ENCODE measurements at regions not wholly inside any gene's neighbourhood (a gene's known extent, or its start where the extent isn't known, plus 50 kb on each side); places are given as distances from the start of the nearest gene placed in this dataset.

- H3K27me3 Mint-ChIP-seq (ENCODE audit: unreplicated experiment) = no peaks in the 10 kb centered on the region
These were observed 475.4 kb downstream of the RMST start for GRCh38 chr12:97938031-97938430.

GRCh38 chr12:97939156-97939555 lies 476.6 kb downstream of the RMST start:
- DNase-seq = peak; percentile 28
- H3K27ac Mint-ChIP-seq (ENCODE audit: unreplicated experiment) = peak overlapping the region; percentile 46
- intact Hi-C loops (cut with micrococcal nuclease; ENCODE audit: unreplicated experiment) = loop anchor here (2.0 to 5.0 kb wide), 2 partner anchors 172 to 564 kb away; no protein-coding TSS in a partner anchor
- no peak overlapping the region for H3K4me3 Mint-ChIP-seq (ENCODE audit: low read depth, unreplicated experiment)
- TF ChIP-seq CTCF (IDR thresholded peaks at IDR 0.05; ENCODE audit: unreplicated experiment) = no peak
- peaks cover 8% of the 10 kb centered on the region for H3K9me3 Mint-ChIP-seq (ENCODE audit: low read depth, unreplicated experiment)
- H3K4me1 Mint-ChIP-seq (ENCODE audit: low read depth, unreplicated experiment) = peaks cover 84% of the 10 kb centered on the region
- H3K36me3 Mint-ChIP-seq (ENCODE audit: insufficient read depth, unreplicated experiment) = peaks cover 13% of the 10 kb centered on the region
- CTCF ChIA-PET = no interaction called here
- no peaks in the 10 kb centered on the region for H3K27me3 Mint-ChIP-seq (ENCODE audit: unreplicated experiment)
- BruUV-seq (replicated peaks) = no TSS peak

More at GRCh38 chr12:97938031-97938430, 475.4 kb downstream of the RMST start:
- Mint-ChIP-seq H3K4me3 (ENCODE audit: low read depth, unreplicated experiment) (no peak overlapping the region), H3K4me1 (ENCODE audit: low read depth, unreplicated experiment) (peaks cover 78% of the 10 kb centered on the region), H3K9me3 (ENCODE audit: low read depth, unreplicated experiment) (peaks cover 12% of the 10 kb centered on the region), H3K27ac (ENCODE audit: unreplicated experiment) (peak overlapping the region; percentile 46), H3K36me3 (ENCODE audit: insufficient read depth, unreplicated experiment) (peaks cover 13% of the 10 kb centered on the region)
- TF ChIP-seq CTCF (IDR thresholded peaks at IDR 0.05; ENCODE audit: unreplicated experiment) = no peak
- CTCF ChIA-PET = no interaction called here
- no TSS peak for BruUV-seq (replicated peaks)
- DNase-seq = no peak
- intact Hi-C loops (cut with micrococcal nuclease; ENCODE audit: unreplicated experiment) = loop anchor here (2.0 to 5.0 kb wide), 2 partner anchors 171 to 565 kb away; no protein-coding TSS in a partner anchor

GRCh38 chr12:97940105-97940504 lies 477.5 kb downstream of the RMST start:
- BruUV-seq (replicated peaks) = no TSS peak
- peaks cover 86% of the 10 kb centered on the region for H3K4me1 Mint-ChIP-seq (ENCODE audit: low read depth, unreplicated experiment)
- DNase-seq = no peak
- H3K4me3 Mint-ChIP-seq (ENCODE audit: low read depth, unreplicated experiment) = no peak overlapping the region
- TF ChIP-seq CTCF (IDR thresholded peaks at IDR 0.05; ENCODE audit: unreplicated experiment) = no peak
- no peaks in the 10 kb centered on the region for H3K27me3 Mint-ChIP-seq (ENCODE audit: unreplicated experiment)
- H3K36me3 Mint-ChIP-seq (ENCODE audit: insufficient read depth, unreplicated experiment) = peaks cover 13% of the 10 kb centered on the region
- intact Hi-C loops (cut with micrococcal nuclease; ENCODE audit: unreplicated experiment) = loop anchor here (2.0 to 5.0 kb wide), 3 partner anchors 103 to 371 kb away; no protein-coding TSS in a partner anchor
- H3K27ac Mint-ChIP-seq (ENCODE audit: unreplicated experiment) = peak overlapping the region; percentile 71
- CTCF ChIA-PET = interaction anchor here (0.7 kb wide), 1 partner anchor 340 kb away, joined by 8 read pairs; no protein-coding TSS in a partner anchor
- H3K9me3 Mint-ChIP-seq (ENCODE audit: low read depth, unreplicated experiment) = peaks cover 5% of the 10 kb centered on the region

- Mint-ChIP-seq H3K4me3 (ENCODE audit: low read depth, unreplicated experiment) (no peak overlapping the region), H3K27me3 (ENCODE audit: unreplicated experiment) (no peaks in the 10 kb centered on the region), H3K9me3 (ENCODE audit: low read depth, unreplicated experiment) (peaks cover 5% of the 10 kb centered on the region), H3K4me1 (ENCODE audit: low read depth, unreplicated experiment) (peaks cover 82% of the 10 kb centered on the region), H3K36me3 (ENCODE audit: insufficient read depth, unreplicated experiment) (peaks cover 13% of the 10 kb centered on the region), H3K27ac (ENCODE audit: unreplicated experiment) (peak overlapping the region; percentile 71)
- BruUV-seq (replicated peaks) = no TSS peak
- DNase-seq = no peak
- intact Hi-C loops (cut with micrococcal nuclease; ENCODE audit: unreplicated experiment) = loop anchor here (2.0 to 5.0 kb wide), 3 partner anchors 103 to 372 kb away; no protein-coding TSS in a partner anchor
- CTCF ChIA-PET = interaction anchor here (0.7 kb wide), 1 partner anchor 341 kb away, joined by 8 read pairs; no protein-coding TSS in a partner anchor
- TF ChIP-seq CTCF (IDR thresholded peaks at IDR 0.05; ENCODE audit: unreplicated experiment) = no peak
These were observed 478.0 kb downstream of the RMST start for GRCh38 chr12:97940629-97941028.
